GM23338 (cell line): ENCODE measurements at regions not wholly inside any gene's neighbourhood (a gene's known extent, or its start where the extent isn't known, plus 50 kb on each side); places are given as distances from the start of the nearest gene placed in this dataset.

Experiments used
- ATAC-seq: fragments of 200-7000 bp; cut with Tn5 transposase; 3 replicates; pipeline ENCODE4 v1.9.1; 2020
- DNase-seq: peaks from one replicate; pipeline ENCODE4 v3.0.0-alpha.2; 2015; ENCODE audit warnings: low spot score
- H2AFZ ChIP-seq: fragments of 200-600 bp; sonication (generic); 2 replicates; pipeline ENCODE4 v1.8.0; 2016; ENCODE audit warnings: antibody characterized with exemption, mild to moderate bottlenecking, moderate library complexity
- H3F3A ChIP-seq: fragments of 200-600 bp; sonication (generic); replicated peaks from 2 replicates; pipeline ENCODE4 v1.8.0; 2017; ENCODE audit warnings: antibody characterized with exemption, mixed run types, low read depth
- H3K27ac ChIP-seq: fragments of 200-600 bp; sonication (generic); 2 replicates; pipeline ENCODE4 v1.6.1; 2016; ENCODE audit warnings: low read depth
- H3K27me3 ChIP-seq: fragments of 200-600 bp; sonication (generic); 2 replicates; pipeline ENCODE4 v1.8.0; 2016; ENCODE audit warnings: mild to moderate bottlenecking, mixed run types, moderate library complexity; ENCODE audit not compliant: insufficient read depth
- H3K36me3 ChIP-seq: fragments of 200-600 bp; sonication (generic); 2 replicates; pipeline ENCODE4 v1.8.0; 2016; ENCODE audit warnings: mild to moderate bottlenecking; ENCODE audit not compliant: insufficient read depth
- H3K4me1 ChIP-seq: fragments of 200-600 bp; sonication (generic); 2 replicates; pipeline ENCODE4 v1.8.0; 2016; ENCODE audit warnings: mild to moderate bottlenecking, moderate library complexity; ENCODE audit not compliant: insufficient read depth
- H3K4me2 ChIP-seq: fragments of 200-600 bp; sonication (generic); 2 replicates; pipeline ENCODE4 v1.7.1; 2017; ENCODE audit warnings: mixed run types
- H3K4me3 ChIP-seq: fragments of 200-600 bp; sonication (generic); 2 replicates; pipeline ENCODE4 v1.6.1; 2016; ENCODE audit warnings: mixed run types
- H3K79me2 ChIP-seq: fragments of 200-600 bp; sonication (generic); replicated peaks from 2 replicates; pipeline ENCODE4 v1.8.0; 2017; ENCODE audit warnings: mild to moderate bottlenecking; ENCODE audit not compliant: insufficient read depth
- H3K9me2 ChIP-seq: fragments of 200-600 bp; sonication (generic); 2 replicates; pipeline ENCODE4 v1.8.0; 2017; ENCODE audit not compliant: insufficient read depth
- H4K20me1 ChIP-seq: fragments of 200-600 bp; sonication (generic); replicated peaks from 2 replicates; pipeline ENCODE4 v1.8.0; 2017; ENCODE audit warnings: mild to moderate bottlenecking; ENCODE audit not compliant: insufficient read depth
- H3K27ac Mint-ChIP-seq: 2 replicates; pipeline ENCODE4 v1.8.0; 2020; ENCODE audit warnings: inconsistent platforms, mild to moderate bottlenecking, moderate library complexity, mixed read lengths
- H3K27me3 Mint-ChIP-seq: 3 replicates; pipeline ENCODE4 v1.8.0; 2022; ENCODE audit warnings: low read depth, mild to moderate bottlenecking, moderate library complexity, mixed read lengths, inconsistent platforms; ENCODE audit not compliant: insufficient read depth, poor library complexity
- H3K36me3 Mint-ChIP-seq: 3 replicates; pipeline ENCODE4 v1.8.0; 2021; ENCODE audit warnings: low read depth, mild to moderate bottlenecking, inconsistent platforms, moderate library complexity, mixed read lengths
- H3K4me1 Mint-ChIP-seq: 3 replicates; pipeline ENCODE4 v1.8.0; 2020; ENCODE audit warnings: mild to moderate bottlenecking, inconsistent platforms, mixed read lengths
- H3K4me3 Mint-ChIP-seq: 3 replicates; pipeline ENCODE4 v1.8.0; 2021; ENCODE audit warnings: moderate library complexity, mild to moderate bottlenecking, inconsistent platforms, mixed read lengths
- H3K9me3 Mint-ChIP-seq: 3 replicates; pipeline ENCODE4 v1.8.0; 2020; ENCODE audit warnings: moderate library complexity, mild to moderate bottlenecking, inconsistent platforms, mixed read lengths
- CREB1 ChIP-seq: fragments of 250-450 bp; sonication (Bioruptor Pico); IDR thresholded peaks from 2 replicates; pipeline ENCODE4 v1.5.0; 2020; ENCODE audit warnings: low read depth, mild to moderate bottlenecking, moderate library complexity
- EZH2 ChIP-seq: fragments of 200-600 bp; sonication (generic); IDR thresholded peaks from one replicate; pipeline ENCODE4 v1.8.0; 2017; ENCODE audit warnings: antibody characterized with exemption, mild to moderate bottlenecking, low read depth; ENCODE audit not compliant: unreplicated experiment
- EZH2phosphoT487 ChIP-seq: fragments of 200-600 bp; sonication (generic); IDR thresholded peaks from one replicate; pipeline ENCODE4 v1.8.1; 2018; ENCODE audit warnings: antibody characterized with exemption; ENCODE audit not compliant: unreplicated experiment
- JUNB ChIP-seq: IDR thresholded peaks from one replicate; pipeline ENCODE4 v1.6.1; 2016; ENCODE audit warnings: antibody characterized with exemption; ENCODE audit not compliant: unreplicated experiment
- NANOG ChIP-seq: IDR thresholded peaks from 2 replicates; pipeline ENCODE4 v1.6.1; 2016; ENCODE audit warnings: antibody characterized with exemption, borderline replicate concordance
- POLR2AphosphoS5 ChIP-seq: IDR thresholded peaks from 2 replicates; pipeline ENCODE4 v1.6.1; 2016; ENCODE audit warnings: antibody characterized with exemption, low read depth
- REST ChIP-seq: IDR thresholded peaks from one replicate; pipeline ENCODE4 v1.6.1; 2018; ENCODE audit warnings: antibody characterized with exemption; ENCODE audit not compliant: unreplicated experiment
- STAT1 ChIP-seq: IDR thresholded peaks from one replicate; pipeline ENCODE4 v1.6.1; 2016; ENCODE audit warnings: antibody characterized with exemption; ENCODE audit not compliant: unreplicated experiment
- ZNF114 ChIP-seq: fragments of 250-450 bp; sonication (Bioruptor Pico); IDR thresholded peaks from 2 replicates; pipeline ENCODE4 v1.5.0; 2020; ENCODE audit warnings: mild to moderate bottlenecking, moderate library complexity
- ZNF331 ChIP-seq: fragments of 250-450 bp; sonication (Bioruptor Pico); IDR thresholded peaks from 2 replicates; pipeline ENCODE4 v1.5.0; 2020; ENCODE audit warnings: low read depth, mild to moderate bottlenecking, moderate library complexity
- ZNF462 ChIP-seq: fragments of 250-450 bp; sonication (Bioruptor Pico); IDR thresholded peaks from 2 replicates; pipeline ENCODE4 v1.5.0; 2020; ENCODE audit warnings: mild to moderate bottlenecking, moderate library complexity
- TF ChIP-seq, protein P1 (sequence below): IDR thresholded peaks from 2 replicates; pipeline ENCODE4 v1.6.1; 2016; ENCODE audit warnings: antibody characterized with exemption
- TF ChIP-seq, protein P2 (sequence below), 2 experiments: fragments of 200-600 bp in 1 of 2; sonication (generic) in 1 of 2; conservative IDR thresholded peaks; 2 replicates each; pipeline versions ENCODE4 v1.5.1 to v1.6.1; 2016 to 2017; ENCODE audit warnings: antibody characterized with exemption in 2 of 2, low read depth in 2 of 2, mild to moderate bottlenecking in 2 of 2, moderate library complexity in 1 of 2

DNA sequence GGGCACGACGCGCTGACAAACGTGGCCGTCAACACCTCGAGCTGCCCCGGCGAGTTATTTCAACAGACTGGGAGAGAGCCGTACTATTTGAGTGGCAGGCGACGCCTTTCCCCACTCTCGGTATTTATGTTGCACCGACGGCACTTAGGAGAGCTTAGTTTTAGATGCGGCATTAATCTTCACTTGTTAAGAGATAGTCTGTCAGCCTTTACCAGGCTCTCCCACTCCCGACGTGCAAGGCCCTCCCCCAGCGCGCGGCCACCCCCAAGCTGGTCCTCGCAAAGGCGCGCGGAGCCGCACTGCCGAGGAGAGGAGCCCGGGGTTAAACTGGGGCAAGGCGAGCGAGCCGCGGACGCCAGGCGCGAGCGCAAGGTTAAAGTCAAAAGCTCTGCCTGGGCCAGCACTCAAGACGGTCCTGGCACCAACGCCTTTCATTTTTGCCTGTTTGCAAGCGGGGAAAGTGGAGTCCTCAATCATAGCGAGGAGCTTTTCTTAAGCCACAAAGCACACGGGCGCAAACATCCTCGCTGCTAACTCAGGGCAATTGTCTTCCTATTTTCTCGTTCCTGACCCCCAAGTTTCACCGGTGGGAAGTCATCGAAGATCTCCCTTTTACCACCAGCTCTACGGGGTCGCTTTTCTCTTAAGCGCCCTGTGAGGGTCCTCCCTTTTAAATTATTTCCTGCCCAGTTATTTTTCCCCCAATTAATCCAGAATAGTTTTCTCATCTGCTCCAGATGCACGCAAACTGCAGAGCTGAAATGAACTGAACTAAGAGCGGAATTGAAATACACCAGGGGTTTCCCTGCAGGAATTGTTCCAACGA, 86.6 kb downstream of the NR2F2 start:
- Histone ChIP-seq H3K36me3 (no peaks in the 10 kb centered on the region), H3K4me2 (peak overlapping the region; percentile 74), H3K27ac (no peak overlapping the region), H3K4me1 (peaks cover 66% of the 10 kb centered on the region), H3K27me3 (peaks cover 98% of the 10 kb centered on the region), H2AFZ (no peak overlapping the region), H3K79me2 (no peaks in the 10 kb centered on the region), H3K9me2 (no peaks in the 10 kb centered on the region), H3F3A (peaks cover 7% of the 10 kb centered on the region; the same call in 1 of the 2 replicates), H4K20me1 (peaks cover 33% of the 10 kb centered on the region), H3K4me3 (peak overlapping the region; percentile 48)
- TF ChIP-seq, protein P1, sequence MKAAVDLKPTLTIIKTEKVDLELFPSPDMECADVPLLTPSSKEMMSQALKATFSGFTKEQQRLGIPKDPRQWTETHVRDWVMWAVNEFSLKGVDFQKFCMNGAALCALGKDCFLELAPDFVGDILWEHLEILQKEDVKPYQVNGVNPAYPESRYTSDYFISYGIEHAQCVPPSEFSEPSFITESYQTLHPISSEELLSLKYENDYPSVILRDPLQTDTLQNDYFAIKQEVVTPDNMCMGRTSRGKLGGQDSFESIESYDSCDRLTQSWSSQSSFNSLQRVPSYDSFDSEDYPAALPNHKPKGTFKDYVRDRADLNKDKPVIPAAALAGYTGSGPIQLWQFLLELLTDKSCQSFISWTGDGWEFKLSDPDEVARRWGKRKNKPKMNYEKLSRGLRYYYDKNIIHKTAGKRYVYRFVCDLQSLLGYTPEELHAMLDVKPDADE, result no peak
- TF ChIP-seq CREB1 (CRISPR knock-in tag), result no peak
- TF ChIP-seq EZH2phosphoT487, result peak; percentile 89
- no peak for TF ChIP-seq POLR2AphosphoS5
- no peak for TF ChIP-seq JUNB
- TF ChIP-seq REST, result no peak
- no peak for TF ChIP-seq NANOG
- no peak for TF ChIP-seq ZNF331 (CRISPR knock-in tag)
- peak; percentile 89 for TF ChIP-seq EZH2
- TF ChIP-seq, protein P2, sequence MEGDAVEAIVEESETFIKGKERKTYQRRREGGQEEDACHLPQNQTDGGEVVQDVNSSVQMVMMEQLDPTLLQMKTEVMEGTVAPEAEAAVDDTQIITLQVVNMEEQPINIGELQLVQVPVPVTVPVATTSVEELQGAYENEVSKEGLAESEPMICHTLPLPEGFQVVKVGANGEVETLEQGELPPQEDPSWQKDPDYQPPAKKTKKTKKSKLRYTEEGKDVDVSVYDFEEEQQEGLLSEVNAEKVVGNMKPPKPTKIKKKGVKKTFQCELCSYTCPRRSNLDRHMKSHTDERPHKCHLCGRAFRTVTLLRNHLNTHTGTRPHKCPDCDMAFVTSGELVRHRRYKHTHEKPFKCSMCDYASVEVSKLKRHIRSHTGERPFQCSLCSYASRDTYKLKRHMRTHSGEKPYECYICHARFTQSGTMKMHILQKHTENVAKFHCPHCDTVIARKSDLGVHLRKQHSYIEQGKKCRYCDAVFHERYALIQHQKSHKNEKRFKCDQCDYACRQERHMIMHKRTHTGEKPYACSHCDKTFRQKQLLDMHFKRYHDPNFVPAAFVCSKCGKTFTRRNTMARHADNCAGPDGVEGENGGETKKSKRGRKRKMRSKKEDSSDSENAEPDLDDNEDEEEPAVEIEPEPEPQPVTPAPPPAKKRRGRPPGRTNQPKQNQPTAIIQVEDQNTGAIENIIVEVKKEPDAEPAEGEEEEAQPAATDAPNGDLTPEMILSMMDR (conservative IDR thresholded peaks at IDR 0.05; ENCODE audit: low read depth in 2 of 2), result no peak
- no peak for TF ChIP-seq ZNF114 (CRISPR knock-in tag)
- no peak for TF ChIP-seq STAT1
- no peak for TF ChIP-seq ZNF462 (CRISPR knock-in tag)
- peak; percentile 77 for DNase-seq
- peaks cover 2% of the 10 kb centered on the region; the same call in 1 of the 3 replicates for H3K9me3 Mint-ChIP-seq
- H3K4me1 Mint-ChIP-seq, result peaks cover 42% of the 10 kb centered on the region
- H3K36me3 Mint-ChIP-seq, result no peaks in the 10 kb centered on the region
- H3K27me3 Mint-ChIP-seq, result peaks cover 94% of the 10 kb centered on the region
- no peak overlapping the region for H3K27ac Mint-ChIP-seq
- H3K4me3 Mint-ChIP-seq, result peak overlapping the region; percentile 57
- ATAC-seq, result peak; percentile 59
